ENCODE measurements at regions not wholly inside any gene's neighbourhood (a gene's known extent, or its start where the extent isn't known, plus 50 kb on each side); places are given as distances from the start of the nearest gene placed in this dataset.

DNA sequence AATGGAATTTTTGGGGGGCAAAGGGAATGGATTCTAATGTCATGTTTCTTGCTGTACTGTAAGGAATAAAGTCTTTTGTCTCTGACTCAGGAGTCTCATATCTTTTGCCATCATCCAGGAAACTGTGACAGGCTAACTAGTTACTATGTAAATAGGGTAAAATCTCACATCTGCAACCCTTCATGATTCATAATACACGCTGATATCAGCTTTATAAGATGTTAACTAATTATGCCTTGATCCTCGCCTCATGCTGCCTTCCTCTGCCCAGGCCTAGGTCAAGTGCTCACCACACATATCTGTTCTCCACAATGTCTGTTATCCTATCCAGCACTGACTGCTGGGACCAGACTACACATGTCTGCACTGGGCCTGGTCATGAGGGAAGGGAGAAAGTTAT lies 81.3 kb upstream of the CXCL12 start:
- TF ChIP-seq POLR2A (IDR thresholded peaks at IDR 0.05), result no peak
- TF ChIP-seq, protein P1, sequence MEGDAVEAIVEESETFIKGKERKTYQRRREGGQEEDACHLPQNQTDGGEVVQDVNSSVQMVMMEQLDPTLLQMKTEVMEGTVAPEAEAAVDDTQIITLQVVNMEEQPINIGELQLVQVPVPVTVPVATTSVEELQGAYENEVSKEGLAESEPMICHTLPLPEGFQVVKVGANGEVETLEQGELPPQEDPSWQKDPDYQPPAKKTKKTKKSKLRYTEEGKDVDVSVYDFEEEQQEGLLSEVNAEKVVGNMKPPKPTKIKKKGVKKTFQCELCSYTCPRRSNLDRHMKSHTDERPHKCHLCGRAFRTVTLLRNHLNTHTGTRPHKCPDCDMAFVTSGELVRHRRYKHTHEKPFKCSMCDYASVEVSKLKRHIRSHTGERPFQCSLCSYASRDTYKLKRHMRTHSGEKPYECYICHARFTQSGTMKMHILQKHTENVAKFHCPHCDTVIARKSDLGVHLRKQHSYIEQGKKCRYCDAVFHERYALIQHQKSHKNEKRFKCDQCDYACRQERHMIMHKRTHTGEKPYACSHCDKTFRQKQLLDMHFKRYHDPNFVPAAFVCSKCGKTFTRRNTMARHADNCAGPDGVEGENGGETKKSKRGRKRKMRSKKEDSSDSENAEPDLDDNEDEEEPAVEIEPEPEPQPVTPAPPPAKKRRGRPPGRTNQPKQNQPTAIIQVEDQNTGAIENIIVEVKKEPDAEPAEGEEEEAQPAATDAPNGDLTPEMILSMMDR (IDR thresholded peaks at IDR 0.05), result no peak

Measured in esophagus squamous epithelium (tissue), 4 donors.